IMR-90 (cell line): ENCODE measurements at regions not wholly inside any gene's neighbourhood (a gene's known extent, or its start where the extent isn't known, plus 50 kb on each side); places are given as distances from the start of the nearest gene placed in this dataset.

Experiments used
- ATAC-seq: fragments of 200-7000 bp; cut with Tn5 transposase; 2 replicates; pipeline ENCODE4 v1.9.1; 2020; ENCODE audit warnings: low read depth, mild to moderate bottlenecking, moderate library complexity
- BruUV-seq: library from RNA; stranded (reverse); fragments of 400-500 nt; replicated peaks from 2 replicates; lab custom pipeline; 2021; lab: Mats Ljungman, UMichigan
- CTCF ChIA-PET: fragments of 300-600 bp; formaldehyde crosslinking; extraction: SDS; loops from one replicate; lab custom pipeline; 2021; ENCODE audit warnings: antibody characterized with exemption; lab: Yijun Ruan, JAX
- POLR2A ChIA-PET: fragments of 300-600 bp; sonication (Branson Sonifier 250); formaldehyde crosslinking; loops from one replicate; lab custom pipeline; 2022; ENCODE audit warnings: antibody characterized with exemption; ENCODE audit not compliant: unreplicated experiment; lab: Charles Lee
- DNase-seq: peaks from one replicate; pipeline ENCODE4 v3.0.0; 2013
- H2AFZ ChIP-seq: replicated peaks from 2 replicates; pipeline ENCODE3; 2013; ENCODE audit warnings: low read length, mild to moderate bottlenecking; ENCODE audit not compliant: poor library complexity
- H2AK5ac ChIP-seq: 2 replicates; pipeline ENCODE4 v1.6.1; 2013; ENCODE audit warnings: low read depth, low read length, inconsistent platforms
- H2AK9ac ChIP-seq: replicated peaks from 2 replicates; pipeline ENCODE3; 2013; ENCODE audit warnings: mild to moderate bottlenecking, low read depth, low read length, moderate library complexity; ENCODE audit not compliant: poor library complexity
- H2BK120ac ChIP-seq: 2 replicates; pipeline ENCODE4 v1.6.1; 2013; ENCODE audit warnings: low read depth, low read length, inconsistent platforms
- H2BK15ac ChIP-seq: 3 replicates; pipeline ENCODE4 v1.6.1; 2013; ENCODE audit warnings: low read depth, low read length, inconsistent platforms
- H2BK20ac ChIP-seq: 2 replicates; pipeline ENCODE4 v1.6.1; 2013; ENCODE audit warnings: low read depth, mild to moderate bottlenecking, inconsistent platforms, low read length, moderate library complexity
- H2BK5ac ChIP-seq: 2 replicates; pipeline ENCODE4 v1.6.1; 2013; ENCODE audit warnings: mild to moderate bottlenecking, low read depth, low read length, inconsistent platforms; ENCODE audit not compliant: poor library complexity, severe bottlenecking
- H3K14ac ChIP-seq: replicated peaks from 2 replicates; pipeline ENCODE4 v1.6.1; 2013; ENCODE audit warnings: low read depth, low read length, inconsistent platforms
- H3K18ac ChIP-seq: 2 replicates; pipeline ENCODE4 v1.6.1; 2013; ENCODE audit warnings: low read depth, low read length, control low read depth
- H3K23ac ChIP-seq: 2 replicates; pipeline ENCODE4 v1.6.1; 2013; ENCODE audit warnings: low read depth, low read length, inconsistent platforms
- H3K27ac ChIP-seq: 2 replicates; pipeline ENCODE4 v1.5.1; 2013; ENCODE audit warnings: mild to moderate bottlenecking, control low read depth, low read length; ENCODE audit not compliant: insufficient read depth
- H3K27me3 ChIP-seq: 2 replicates; pipeline ENCODE4 v1.6.1; 2013; ENCODE audit warnings: low read length; ENCODE audit not compliant: control insufficient read depth, insufficient read depth
- H3K36me3 ChIP-seq: 2 replicates; pipeline ENCODE4 v1.6.1; 2013; ENCODE audit warnings: low read length, mixed read lengths; ENCODE audit not compliant: control insufficient read depth, insufficient read depth
- H3K4ac ChIP-seq: 2 replicates; pipeline ENCODE4 v1.6.1; 2013; ENCODE audit warnings: low read depth, low read length, inconsistent platforms
- H3K4me1 ChIP-seq: 2 replicates; pipeline ENCODE4 v1.6.1; 2013; ENCODE audit warnings: low read length, mixed read lengths; ENCODE audit not compliant: control insufficient read depth, insufficient read depth
- H3K4me2 ChIP-seq: 2 replicates; pipeline ENCODE4 v1.6.1; 2013; ENCODE audit warnings: low read depth, mild to moderate bottlenecking, control low read depth, low read length, moderate library complexity
- H3K4me3 ChIP-seq: 2 replicates; pipeline ENCODE4 v1.5.1; 2013; ENCODE audit warnings: low read depth, mild to moderate bottlenecking, control low read depth, low read length, moderate library complexity; ENCODE audit not compliant: insufficient read depth
- H3K56ac ChIP-seq: 2 replicates; pipeline ENCODE4 v1.6.1; 2013; ENCODE audit warnings: low read length, inconsistent platforms; ENCODE audit not compliant: insufficient read depth; ENCODE audit errors: extremely low read depth
- H3K79me1 ChIP-seq, 2 experiments: 2 replicates each; pipeline ENCODE4 v1.6.1; 2013; ENCODE audit warnings: low read length in 2 of 2, inconsistent platforms in 1 of 2, low read depth in 1 of 2
- H3K9ac ChIP-seq: 2 replicates; pipeline ENCODE4 v1.6.1; 2013; ENCODE audit warnings: low read depth, low read length, control low read depth
- H3K9me1 ChIP-seq: 2 replicates; pipeline ENCODE4 v1.6.1; 2013; ENCODE audit warnings: low read length, inconsistent platforms; ENCODE audit not compliant: insufficient read depth
- H3K9me3 ChIP-seq: 2 replicates; pipeline ENCODE4 v1.6.1; 2013; ENCODE audit warnings: low read length; ENCODE audit not compliant: control insufficient read depth, insufficient read depth
- H4K20me1 ChIP-seq: 2 replicates; pipeline ENCODE4 v1.6.1; 2013; ENCODE audit warnings: low read length, inconsistent platforms; ENCODE audit not compliant: insufficient read depth
- H4K5ac ChIP-seq: 2 replicates; pipeline ENCODE4 v1.6.1; 2013; ENCODE audit warnings: mild to moderate bottlenecking, low read depth, low read length, control low read depth
- H4K8ac ChIP-seq, 2 experiments: 2 replicates each; pipeline ENCODE4 v1.6.1; 2013; ENCODE audit warnings: low read depth in 2 of 2, low read length in 2 of 2, control low read depth in 1 of 2, inconsistent platforms in 1 of 2
- H4K91ac ChIP-seq: 2 replicates; pipeline ENCODE4 v1.6.1; 2013; ENCODE audit warnings: low read depth, low read length, inconsistent platforms; ENCODE audit not compliant: insufficient read depth
- BHLHE40 ChIP-seq: fragments of 150-350 bp; IDR thresholded peaks from 2 replicates; pipeline ENCODE4 v1.6.1; 2016; ENCODE audit warnings: mild to moderate bottlenecking, low read depth, low read length
- CHD1 ChIP-seq: IDR thresholded peaks from 2 replicates; pipeline ENCODE4 v1.6.1; 2012; ENCODE audit warnings: low read depth, low read length, improper control_type of control experiment
- NFE2L2 ChIP-seq: fragments of 150-350 bp; IDR thresholded peaks from 2 replicates; pipeline ENCODE4 v1.6.1; 2016; ENCODE audit warnings: low read depth, mild to moderate bottlenecking, low read length
- SMC3 ChIP-seq: fragments of 150-350 bp; IDR thresholded peaks from 2 replicates; pipeline ENCODE4 v1.6.1; 2016; ENCODE audit warnings: low read depth, mild to moderate bottlenecking, antibody characterized with exemption, low read length, moderate library complexity
- WGBS, 2 experiments: methylation state at CpG; one replicate each; pipeline versions ENCODE4 v1.1.5 to v1.1.7; 2013; ENCODE audit warnings: missing lambda C conversion rate in 2 of 2; ENCODE audit not compliant: insufficient read length in 1 of 2; ENCODE audit errors: extremely low coverage in 2 of 2; 5-methylcytosine and 5-hydroxymethylcytosine counted together
- dilution Hi-C: fragments of 300-500 bp; cut with HindIII; formaldehyde crosslinking; loops from one replicate; pipeline ENCODE4 v1.14.3; 2018; ENCODE audit warnings: low sequenced_read_pairs; ENCODE audit not compliant: unreplicated experiment
- in situ Hi-C: fragments of 300-500 bp; cut with MboI; formaldehyde crosslinking; loops from 3 replicates; pipeline ENCODE4 v1.14.3; 2019; ENCODE audit warnings: low sequenced_read_pairs, inconsistent platforms, mixed read lengths
- intact Hi-C: fragments of 100-400 bp; cut with micrococcal nuclease; formaldehyde crosslinking; loops from 2 replicates; pipeline ENCODE4 v1.10.0; 2022
- TF ChIP-seq, protein P1 (sequence below): fragments of 150-350 bp; IDR thresholded peaks from 2 replicates; pipeline ENCODE4 v1.6.1; 2016; ENCODE audit warnings: low read depth, mild to moderate bottlenecking, low read length, moderate library complexity, borderline replicate concordance

DNA sequence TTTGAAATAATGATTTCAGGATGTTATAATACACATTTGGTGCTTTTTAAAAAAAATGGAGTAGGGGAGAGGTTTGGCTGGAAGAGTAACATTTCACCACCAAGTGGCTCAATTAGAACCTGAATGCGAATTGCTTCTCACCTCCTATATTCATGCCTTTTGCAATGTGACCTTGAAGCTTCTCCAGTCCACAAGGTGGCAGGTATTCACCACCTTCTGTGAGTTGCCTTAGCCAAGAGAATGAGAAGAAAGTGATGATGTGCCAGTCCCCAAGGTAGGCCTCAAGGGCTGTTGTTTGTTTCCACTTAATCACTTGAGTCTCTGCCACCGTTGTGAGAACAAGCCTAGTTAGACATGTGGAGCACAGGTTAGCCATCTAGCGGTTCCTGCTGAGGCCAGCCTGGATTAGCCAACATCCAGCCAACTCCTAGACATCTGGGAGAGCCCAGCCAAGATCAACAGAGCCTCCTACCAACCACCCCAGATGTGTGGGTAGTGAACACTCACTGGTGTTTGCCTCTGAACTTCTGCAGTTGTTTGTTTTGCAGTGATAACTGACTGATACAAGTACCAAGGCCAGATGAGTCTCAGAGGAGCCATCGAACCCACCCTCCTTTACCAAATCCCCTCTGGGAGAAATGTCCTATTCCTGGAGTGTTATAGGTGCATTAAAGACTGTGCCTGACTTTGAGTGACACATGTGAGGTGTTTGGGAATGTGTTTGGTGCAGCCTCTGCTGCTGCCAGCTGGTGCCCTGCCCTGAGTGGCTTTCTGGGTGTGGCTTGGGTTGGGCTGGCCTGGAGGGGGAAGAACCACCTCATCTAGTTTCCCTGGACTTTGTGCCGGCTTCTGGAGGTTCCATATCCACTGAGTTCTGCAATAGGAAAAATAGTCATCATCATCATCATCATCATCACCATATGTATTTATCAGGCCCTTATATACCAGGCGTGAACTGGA lies 132.5 kb upstream of the RFLNA start:
- H3K18ac ChIP-seq = no peak overlapping the region
- no peak overlapping the region for H3K27ac ChIP-seq
- no peak overlapping the region for H3K9ac ChIP-seq
- in situ Hi-C loops = no loop called here
- H3K9me3 ChIP-seq = no peaks in the 10 kb centered on the region; the same call in 1 of the 2 replicates
- H4K8ac ChIP-seq = no peak overlapping the region
- TF ChIP-seq CHD1 = no peak
- no peak for TF ChIP-seq SMC3
- TF ChIP-seq NFE2L2 = no peak
- TF ChIP-seq, protein P1, sequence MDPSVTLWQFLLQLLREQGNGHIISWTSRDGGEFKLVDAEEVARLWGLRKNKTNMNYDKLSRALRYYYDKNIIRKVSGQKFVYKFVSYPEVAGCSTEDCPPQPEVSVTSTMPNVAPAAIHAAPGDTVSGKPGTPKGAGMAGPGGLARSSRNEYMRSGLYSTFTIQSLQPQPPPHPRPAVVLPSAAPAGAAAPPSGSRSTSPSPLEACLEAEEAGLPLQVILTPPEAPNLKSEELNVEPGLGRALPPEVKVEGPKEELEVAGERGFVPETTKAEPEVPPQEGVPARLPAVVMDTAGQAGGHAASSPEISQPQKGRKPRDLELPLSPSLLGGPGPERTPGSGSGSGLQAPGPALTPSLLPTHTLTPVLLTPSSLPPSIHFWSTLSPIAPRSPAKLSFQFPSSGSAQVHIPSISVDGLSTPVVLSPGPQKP = no peak
- TF ChIP-seq BHLHE40 = no peak
- H2BK120ac ChIP-seq = no peak overlapping the region
- ATAC-seq (no peak), DNase-seq (no peak)
- H3K23ac ChIP-seq = no peak overlapping the region
- intact Hi-C loops = no loop called here
- no peak overlapping the region for H3K4me3 ChIP-seq
- no peak overlapping the region for H3K14ac ChIP-seq
- no peak overlapping the region for H2BK5ac ChIP-seq
- no peak overlapping the region for H4K5ac ChIP-seq
- H3K56ac ChIP-seq = no peak overlapping the region
- no peaks in the 10 kb centered on the region for H3K36me3 ChIP-seq
- H3K4me2 ChIP-seq = no peak overlapping the region
- no peaks in the 10 kb centered on the region; the same call in 1 of the 2 replicates for H4K20me1 ChIP-seq
- H3K4me1 ChIP-seq = no peaks in the 10 kb centered on the region
- POLR2A ChIA-PET = no interaction called here
- no CpG with 5 or more reads among the region's 6 CpGs for WGBS, 2 experiments
- no peak overlapping the region for H2BK20ac ChIP-seq
- dilution Hi-C loops = no loop called here
- H2AFZ ChIP-seq = no peak overlapping the region
- H3K79me1 ChIP-seq = no peaks in the 10 kb centered on the region
- no peak overlapping the region for H2AK9ac ChIP-seq
- H2BK15ac ChIP-seq = no peak overlapping the region
- CTCF ChIA-PET = no interaction called here
- no peaks in the 10 kb centered on the region for H3K9me1 ChIP-seq
- H3K4ac ChIP-seq = no peak overlapping the region
- no TSS peak for BruUV-seq
- peaks cover 31% of the 10 kb centered on the region for H3K27me3 ChIP-seq
- H4K91ac ChIP-seq = no peak overlapping the region
- no peak overlapping the region for H2AK5ac ChIP-seq
